Gastroesophageal sphincter (tissue), 4 donors: ENCODE measurements at regions not wholly inside any gene's neighbourhood (a gene's known extent, or its start where the extent isn't known, plus 50 kb on each side); places are given as distances from the start of the nearest gene placed in this dataset.
"Not testable (repeated sequence)": the region's sequence is repeated elsewhere in the genome, so short reads cannot be mapped to it uniquely, and the experiment has no call there.

Experiments used
- ATAC-seq: fragments of 150-250 bp; one replicate; pipeline ENCODE4 v1.9.1; 2016; ENCODE audit warnings: mild to moderate bottlenecking, moderate library complexity
- H3K27ac ChIP-seq, 4 donors: fragments of 200-600 bp; sonication (generic) in 3 of 4; 1 replicate in 3 of 4; 2 replicates in 1 of 4; pipeline ENCODE4 v1.5.1; 2016 to 2019
- H3K27me3 ChIP-seq: fragments of 200-600 bp; sonication (generic); one replicate; pipeline ENCODE4 v1.5.1; 2019
- H3K36me3 ChIP-seq, 2 donors: fragments of 200-600 bp; sonication (generic); one replicate each; pipeline ENCODE4 v1.5.1; 2019; ENCODE audit warnings: control low read depth in 1 of 2
- H3K4me1 ChIP-seq, 3 donors: fragments of 200-600 bp; sonication (generic); 1 replicate in 2 of 3; 2 replicates in 1 of 3; pipeline ENCODE4 v1.5.1; 2016 to 2019; ENCODE audit warnings: control low read depth in 2 of 3
- H3K4me3 ChIP-seq, 2 donors: fragments of 200-600 bp; sonication (generic); one replicate each; pipeline ENCODE4 v1.5.1; 2019; ENCODE audit warnings: mild to moderate bottlenecking in 1 of 2, moderate library complexity in 1 of 2
- H3K9me3 ChIP-seq, 3 donors: fragments of 200-600 bp; sonication (generic); one replicate each; pipeline ENCODE4 v1.5.1; 2017 to 2019; ENCODE audit warnings: control low read depth in 2 of 3
- EP300 ChIP-seq: sonication (generic); formaldehyde crosslinking; IDR thresholded peaks from one replicate; pipeline ENCODE4 v1.6.1; 2017; ENCODE audit warnings: antibody characterized with exemption, mild to moderate bottlenecking
- POLR2A ChIP-seq, 2 donors: fragments of 450-650 bp; IDR thresholded peaks; one replicate each; pipeline ENCODE4 v1.6.1; 2017; ENCODE audit warnings: antibody characterized with exemption in 2 of 2, mild to moderate bottlenecking in 2 of 2, moderate library complexity in 1 of 2
- POLR2AphosphoS5 ChIP-seq: sonication (generic); formaldehyde crosslinking; IDR thresholded peaks from one replicate; pipeline ENCODE4 v1.6.1; 2017; ENCODE audit warnings: antibody characterized with exemption
- WGBS, 2 donors: methylation state at CpG; one replicate each; pipeline ENCODE4 v1.1.5; 2018; ENCODE audit warnings: low coverage in 1 of 2; 5-methylcytosine and 5-hydroxymethylcytosine counted together
- TF ChIP-seq, protein P1 (sequence below), 4 experiments: fragments of 200-600 bp in 2 of 4; fragments of 450-650 bp in 2 of 4; sonication (generic) in 1 of 4; IDR thresholded peaks; one replicate each; pipeline ENCODE4 v1.5.1; 2017 to 2019; ENCODE audit warnings: antibody characterized with exemption in 4 of 4, mild to moderate bottlenecking in 2 of 4, moderate library complexity in 2 of 4

GRCh38 chr12:72995616-72996015 is 723.4 kb downstream of the TRHDE start:
- no peaks in the 10 kb centered on the region for H3K27me3 ChIP-seq
- ATAC-seq, result no peak
- TF ChIP-seq EP300 (no peak), POLR2A (IDR thresholded peaks at IDR 0.05) (no peak), POLR2AphosphoS5 (no peak)
- TF ChIP-seq, protein P1, sequence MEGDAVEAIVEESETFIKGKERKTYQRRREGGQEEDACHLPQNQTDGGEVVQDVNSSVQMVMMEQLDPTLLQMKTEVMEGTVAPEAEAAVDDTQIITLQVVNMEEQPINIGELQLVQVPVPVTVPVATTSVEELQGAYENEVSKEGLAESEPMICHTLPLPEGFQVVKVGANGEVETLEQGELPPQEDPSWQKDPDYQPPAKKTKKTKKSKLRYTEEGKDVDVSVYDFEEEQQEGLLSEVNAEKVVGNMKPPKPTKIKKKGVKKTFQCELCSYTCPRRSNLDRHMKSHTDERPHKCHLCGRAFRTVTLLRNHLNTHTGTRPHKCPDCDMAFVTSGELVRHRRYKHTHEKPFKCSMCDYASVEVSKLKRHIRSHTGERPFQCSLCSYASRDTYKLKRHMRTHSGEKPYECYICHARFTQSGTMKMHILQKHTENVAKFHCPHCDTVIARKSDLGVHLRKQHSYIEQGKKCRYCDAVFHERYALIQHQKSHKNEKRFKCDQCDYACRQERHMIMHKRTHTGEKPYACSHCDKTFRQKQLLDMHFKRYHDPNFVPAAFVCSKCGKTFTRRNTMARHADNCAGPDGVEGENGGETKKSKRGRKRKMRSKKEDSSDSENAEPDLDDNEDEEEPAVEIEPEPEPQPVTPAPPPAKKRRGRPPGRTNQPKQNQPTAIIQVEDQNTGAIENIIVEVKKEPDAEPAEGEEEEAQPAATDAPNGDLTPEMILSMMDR (IDR thresholded peaks at IDR 0.05), result no peak

DNA sequence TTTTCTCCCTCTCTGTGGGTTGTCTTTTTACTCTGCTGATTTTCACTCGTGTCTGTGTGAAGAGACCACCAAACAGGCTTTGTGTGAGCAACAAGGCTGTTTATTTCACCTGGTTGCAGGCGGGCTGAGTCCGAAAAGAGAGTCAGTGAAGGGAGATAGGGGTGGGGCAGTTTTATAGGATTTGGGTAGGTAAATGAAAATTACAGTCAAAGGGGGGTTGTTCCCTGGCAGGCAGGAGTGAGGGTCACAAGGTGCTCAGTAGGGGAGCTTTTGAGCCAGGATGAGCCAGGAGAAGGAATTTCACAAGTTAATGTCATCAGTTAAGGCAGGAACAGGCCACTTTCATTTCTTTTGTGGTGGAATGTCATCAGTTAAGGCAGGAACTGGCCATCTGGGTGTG is 729.6 kb downstream of the TRHDE start:
- not testable (repeated sequence) for H3K27ac ChIP-seq, H3K4me1 ChIP-seq, H3K4me3 ChIP-seq, H3K36me3 ChIP-seq, H3K27me3 ChIP-seq, ATAC-seq, H3K9me3 ChIP-seq
- 83% methylated on average over 1 of the region's 3 CpGs; no CpG with 5 or more reads in 1 of the 2 donors for WGBS, 2 donors

More at GRCh38 chr12:72995616-72996015, 723.4 kb downstream of the TRHDE start:
- Histone ChIP-seq H3K36me3 (no peaks in the 10 kb centered on the region), H3K9me3 (no peaks in the 10 kb centered on the region), H3K27ac (no peak overlapping the region), H3K4me1 (no peaks in the 10 kb centered on the region), H3K4me3 (no peak overlapping the region)
- WGBS, 2 donors, result 92 to 96% methylated on average over 3 to 5 of the region's 5 CpGs

- not testable (repeated sequence) for H3K27ac ChIP-seq, H3K36me3 ChIP-seq, ATAC-seq, H3K9me3 ChIP-seq, H3K4me1 ChIP-seq, H3K4me3 ChIP-seq, H3K27me3 ChIP-seq
- 64% methylated on average over 1 of the region's 1 CpG; no CpG with 5 or more reads in 1 of the 2 donors for whole genome bisulfite sequencing, 2 donors
Observed at GRCh38 chr12:73002504-73002903, 730.3 kb downstream of the TRHDE start.

GRCh38 chr12:73009138-73009834 is 737.1 kb downstream of the TRHDE start:
- 67 to 83% methylated on average over 1 to 2 of the region's 3 CpGs for WGBS, 2 donors
- not testable (repeated sequence) for H3K4me3 ChIP-seq, H3K27me3 ChIP-seq, ATAC-seq, H3K36me3 ChIP-seq, H3K4me1 ChIP-seq, H3K9me3 ChIP-seq, H3K27ac ChIP-seq

- H3K36me3 ChIP-seq, result no peaks in the 10 kb centered on the region
- ATAC-seq, result no peak
- H3K9me3 ChIP-seq, result no peaks in the 10 kb centered on the region
- TF ChIP-seq POLR2A (IDR thresholded peaks at IDR 0.05) (no peak), POLR2AphosphoS5 (no peak), EP300 (no peak)
- TF ChIP-seq, protein P1 (IDR thresholded peaks at IDR 0.05), result no peak
- H3K27ac ChIP-seq, result no peak overlapping the region
- no peak overlapping the region for H3K4me3 ChIP-seq
- no peaks in the 10 kb centered on the region for H3K27me3 ChIP-seq
- no peaks in the 10 kb centered on the region for H3K4me1 ChIP-seq
Observed at GRCh38 chr12:73017981-73018380, 745.8 kb downstream of the TRHDE start.

DNA sequence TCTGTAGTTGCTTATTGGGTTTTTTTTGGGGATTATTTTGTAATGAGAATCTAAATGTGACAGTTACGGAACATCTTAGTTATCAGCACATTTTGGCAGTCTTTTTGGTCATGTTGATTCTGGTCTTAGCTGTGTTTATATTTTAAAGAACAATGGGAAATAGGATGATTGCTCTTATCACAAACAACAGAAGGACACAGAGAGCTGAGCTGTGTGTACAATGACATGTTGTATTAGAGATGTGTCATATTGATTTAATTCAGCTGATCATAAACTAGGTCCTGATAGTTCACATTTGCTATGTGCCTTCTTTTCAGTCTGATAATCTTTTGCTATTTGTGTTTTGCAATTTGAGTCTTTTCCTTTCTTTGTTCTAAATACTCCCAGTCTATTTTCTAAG is 781.7 kb downstream of the TRHDE start:
- 24 to 53% methylated on average over 1 of the region's 1 CpG for WGBS, 2 donors
- H3K9me3 ChIP-seq, result no peaks in the 10 kb centered on the region
- no peaks in the 10 kb centered on the region for H3K27me3 ChIP-seq
- no peaks in the 10 kb centered on the region for H3K36me3 ChIP-seq
- TF ChIP-seq POLR2AphosphoS5 (no peak), POLR2A (IDR thresholded peaks at IDR 0.05) (no peak), EP300 (no peak)
- TF ChIP-seq, protein P1 (IDR thresholded peaks at IDR 0.05), result no peak
- H3K27ac ChIP-seq, result no peak overlapping the region
- H3K4me3 ChIP-seq, result no peak overlapping the region
- H3K4me1 ChIP-seq, result no peaks in the 10 kb centered on the region
- ATAC-seq, result no peak
